GM10847 (cell line): ENCODE measurements at regions not wholly inside any gene's neighbourhood (a gene's known extent, or its start where the extent isn't known, plus 50 kb on each side); places are given as distances from the start of the nearest gene placed in this dataset.
A peak's percentile ranks its signal among the peaks of the same experiment; 100 is the strongest.

ENCODE experiments used
- POLR2A ChIP-seq: IDR thresholded peaks from 2 replicates; pipeline ENCODE4 v1.6.1; 2011; ENCODE audit not compliant: insufficient read length; ENCODE audit errors: extremely low read depth

DNA sequence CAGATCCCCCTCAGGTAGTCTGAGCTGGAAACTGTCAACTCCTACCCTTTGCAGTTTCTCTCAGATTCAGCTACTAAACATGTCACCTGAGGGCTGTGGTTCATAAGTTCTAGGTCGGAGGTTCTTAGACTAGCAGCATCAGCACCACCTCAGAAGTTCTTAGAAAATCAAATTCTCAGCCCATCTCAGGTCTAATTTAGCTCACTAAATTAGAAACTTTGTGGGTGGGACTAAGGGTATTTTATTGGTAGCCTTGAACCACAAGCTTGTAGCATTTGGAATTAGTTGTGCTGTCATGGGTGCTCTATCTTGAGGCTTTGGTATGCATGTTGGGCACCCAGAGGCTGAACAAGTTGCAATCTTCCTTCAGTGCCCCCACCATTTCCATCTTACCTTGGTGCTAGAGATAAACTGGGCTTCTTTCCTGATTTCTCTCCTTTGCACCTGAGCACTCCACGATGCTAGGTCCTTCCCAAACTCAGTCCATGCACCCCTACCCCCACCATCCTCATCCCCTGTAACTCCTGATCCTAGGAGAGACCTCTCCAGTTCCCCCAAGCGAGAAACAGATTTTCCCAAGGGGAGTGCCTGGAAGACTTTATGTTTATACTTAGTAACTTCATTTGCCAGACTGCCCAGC lies 54.2 kb downstream of the S1PR1 start:
- no peak for TF ChIP-seq POLR2A

DNA sequence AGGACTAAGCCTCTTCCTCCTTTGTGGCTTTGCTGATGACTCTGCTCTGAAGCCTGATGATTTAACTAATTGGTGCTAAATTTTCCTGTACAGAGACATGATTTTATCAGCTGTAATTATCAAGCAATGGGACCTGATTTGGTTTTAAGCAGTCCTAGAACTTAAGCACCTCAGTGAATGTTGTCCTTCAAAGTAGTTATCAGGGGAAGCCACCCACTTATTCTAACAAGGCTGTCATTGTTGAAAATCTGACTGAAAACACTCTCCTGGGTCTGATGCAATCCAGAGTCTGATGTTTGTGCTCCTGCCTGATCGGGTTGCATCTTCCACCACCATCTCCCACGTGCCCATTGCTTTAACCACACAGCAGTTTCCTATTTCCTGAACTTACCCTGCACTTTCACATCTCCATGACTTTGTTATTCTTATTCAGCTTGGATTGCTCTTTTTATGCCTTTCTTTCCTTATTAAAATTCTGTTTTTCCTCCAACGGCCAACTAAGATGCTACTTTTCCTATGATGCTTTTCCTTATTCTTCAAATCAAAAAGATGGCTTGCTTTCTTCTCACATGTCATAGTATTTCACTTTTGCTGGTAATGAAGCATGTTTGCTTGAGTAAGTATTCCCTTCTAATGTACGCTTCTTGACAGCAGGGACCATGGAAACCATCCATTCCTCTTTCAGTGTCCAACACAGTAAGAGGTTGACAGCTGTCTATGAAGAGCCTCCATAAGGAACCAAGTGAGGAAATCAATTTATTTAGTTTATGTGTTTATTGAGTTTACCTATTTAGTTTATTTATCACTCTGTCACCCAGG lies 55.0 kb downstream of the S1PR1 start:
- no peak for TF ChIP-seq POLR2A

GRCh38 chr1:101293461-101294051 lies 56.7 kb downstream of the S1PR1 start:
- TF ChIP-seq POLR2A, result no peak

GRCh38 chr1:101295209-101295608 lies 58.4 kb downstream of the S1PR1 start:
- TF ChIP-seq POLR2A, result no peak

GRCh38 chr1:101298663-101299062 lies 61.8 kb downstream of the S1PR1 start:
- no peak for TF ChIP-seq POLR2A

DNA sequence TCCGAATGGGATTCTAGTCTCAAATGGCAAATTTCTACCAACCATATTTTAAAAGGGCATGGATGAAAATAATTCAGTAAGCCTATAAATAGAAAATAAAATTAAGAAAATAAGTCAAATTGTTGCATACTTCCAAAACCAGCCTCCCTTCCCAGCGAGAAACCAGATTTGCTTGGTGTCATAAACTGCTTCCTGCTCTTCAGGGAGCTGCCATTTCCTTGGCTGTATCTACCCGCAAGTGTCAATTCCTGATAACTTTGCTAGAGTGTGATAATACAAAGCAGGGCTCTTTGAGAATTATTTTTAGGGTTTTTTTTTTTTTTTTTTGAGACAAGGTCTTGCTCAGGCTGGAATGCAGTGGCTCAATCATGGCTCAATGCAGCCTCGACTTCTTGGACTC lies 62.3 kb downstream of the S1PR1 start:
- no peak for TF ChIP-seq POLR2A

- no peak for TF ChIP-seq POLR2A
These were observed 62.9 kb downstream of the S1PR1 start for GRCh38 chr1:101299710-101300109.

DNA sequence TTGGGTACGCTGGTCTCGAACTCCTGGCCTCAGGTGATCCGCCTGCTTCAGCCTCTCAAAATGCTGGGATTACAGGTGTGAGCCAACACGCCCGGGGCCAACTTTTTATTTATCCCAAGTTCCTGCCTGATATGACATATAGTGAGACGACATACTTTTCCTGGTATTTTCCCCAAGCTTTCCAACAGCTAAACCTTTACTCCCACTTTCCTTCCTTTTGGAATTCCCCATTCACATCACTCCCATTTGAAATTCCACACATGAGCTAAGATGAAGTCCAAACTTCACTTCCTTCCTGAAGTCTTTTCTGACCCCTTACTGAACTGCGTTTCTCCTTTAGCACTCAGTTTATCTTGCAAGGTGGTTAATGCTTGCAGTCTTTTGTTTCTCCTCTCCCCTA lies 64.1 kb downstream of the S1PR1 start:
- TF ChIP-seq POLR2A, result no peak

DNA sequence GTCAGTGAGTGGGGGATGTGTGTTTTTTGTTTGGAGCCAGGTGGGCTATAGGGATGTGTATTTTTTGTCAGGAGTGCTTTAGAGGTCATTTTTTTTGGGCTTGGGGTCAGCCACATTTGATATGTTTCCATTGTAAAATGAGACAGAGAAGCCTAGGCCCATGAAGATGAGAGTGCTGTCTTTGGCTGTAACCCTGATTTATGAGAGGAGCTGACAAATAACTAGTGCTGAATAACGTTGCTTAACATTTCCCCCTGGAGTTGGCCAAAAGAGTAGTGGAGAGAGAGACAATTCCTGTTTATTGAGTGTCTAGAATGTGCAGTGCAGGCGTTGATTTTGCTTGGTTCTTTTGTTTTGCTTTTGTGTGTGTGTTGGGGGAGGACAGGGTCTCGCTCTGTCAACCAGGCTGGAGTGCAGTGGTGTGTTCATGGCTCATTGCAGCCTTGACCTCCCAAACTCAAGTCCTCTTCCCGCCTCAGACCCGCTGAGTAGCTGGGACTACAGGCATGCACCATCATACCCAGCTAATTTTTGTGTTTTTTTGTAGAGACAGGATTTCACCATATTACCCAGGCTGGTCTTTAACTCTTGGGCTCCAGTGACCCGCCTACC lies 64.7 kb downstream of the S1PR1 start:
- TF ChIP-seq POLR2A, result no peak

DNA sequence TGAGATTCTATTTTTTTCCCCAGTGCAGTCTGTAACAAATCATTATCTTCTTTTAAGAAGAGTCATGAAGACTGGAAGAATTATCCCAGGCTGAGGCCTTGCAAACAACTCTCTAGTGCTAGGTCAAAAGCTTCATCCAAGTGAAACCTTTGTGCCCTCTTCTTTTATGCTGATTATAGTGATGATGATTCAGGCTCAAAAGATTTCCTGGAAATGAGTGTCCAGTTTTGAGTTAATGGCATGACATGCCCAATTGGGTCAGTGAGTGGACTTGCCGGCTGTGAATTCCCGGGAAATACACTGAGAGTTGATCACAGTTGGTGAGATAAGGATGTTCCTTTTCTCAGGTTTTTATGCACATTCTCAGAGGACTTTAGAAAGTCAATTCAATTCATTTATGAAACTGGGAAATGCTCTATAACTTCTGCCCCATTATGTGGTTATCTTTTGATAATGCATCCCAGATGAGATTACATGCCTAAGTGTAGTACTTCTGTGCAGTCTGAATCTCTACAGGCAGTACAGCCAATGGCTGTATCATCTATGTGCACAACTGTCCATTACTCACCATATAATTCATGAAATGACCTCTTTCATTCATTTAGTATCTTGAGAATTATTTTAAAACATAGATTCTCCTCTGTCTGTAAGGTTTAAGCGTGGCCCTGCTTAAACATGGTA lies 66.2 kb downstream of the S1PR1 start:
- TF ChIP-seq POLR2A, result no peak

GRCh38 chr1:101307985-101308689 lies 71.3 kb downstream of the S1PR1 start:
- no peak for TF ChIP-seq POLR2A

DNA sequence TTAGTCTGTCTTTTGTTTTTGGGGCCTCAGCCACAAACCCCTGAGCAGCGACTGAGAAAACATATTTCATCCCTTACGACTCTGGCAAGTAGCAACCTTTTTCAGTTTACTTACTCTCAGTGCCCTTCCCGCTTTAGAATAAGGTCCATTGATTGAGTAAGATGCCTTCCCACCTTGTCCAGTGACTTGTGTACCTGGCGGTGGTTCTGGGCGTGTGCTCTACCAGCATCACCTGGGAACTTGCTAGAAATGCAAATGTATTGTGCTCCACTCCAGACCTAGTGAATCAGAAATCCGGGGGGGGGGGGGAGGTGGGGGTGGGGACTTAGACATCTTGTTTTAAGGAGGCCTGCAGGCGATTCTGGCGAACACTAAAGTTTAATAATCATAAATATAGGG lies 72.1 kb downstream of the S1PR1 start:
- TF ChIP-seq POLR2A, result no peak

- peak; percentile 38 for TF ChIP-seq POLR2A
These were observed 72.8 kb downstream of the S1PR1 start for GRCh38 chr1:101309334-101310311.

GRCh38 chr1:101310506-101310905 lies 73.7 kb downstream of the S1PR1 start:
- no peak for TF ChIP-seq POLR2A
